ENCODE measurements at regions not wholly inside any gene's neighbourhood (a gene's known extent, or its start where the extent isn't known, plus 50 kb on each side); places are given as distances from the start of the nearest gene placed in this dataset.

GRCh38 chr18:30277676-30278075, 764.9 kb downstream of the DSC3 start:
- H3K9me1 ChIP-seq (ENCODE audit: control insufficient read depth, extremely low read depth, insufficient read depth, low read length): no peaks in the 10 kb centered on the region
- no peak overlapping the region for H3K27ac ChIP-seq (ENCODE audit: control insufficient read depth, insufficient read depth, low read length)
- H4K20me1 ChIP-seq (ENCODE audit: control insufficient read depth, extremely low read depth, insufficient read depth, low read length): no peaks in the 10 kb centered on the region
- H3K9me3 ChIP-seq (ENCODE audit: control insufficient read depth, low read depth, low read length): no peaks in the 10 kb centered on the region
- H3K9ac ChIP-seq (ENCODE audit: control insufficient read depth, extremely low read depth, insufficient read depth, low read length): no peak overlapping the region
- TF ChIP-seq EZH2 (IDR thresholded peaks at IDR 0.05; ENCODE audit: low read length) (no peak), CTCF (optimal IDR thresholded peaks at IDR 0.05 in 1 of 3, IDR thresholded peaks at IDR 0.05 in 1 of 3, conservative IDR thresholded peaks at IDR 0.05 in 1 of 3; ENCODE audit: extremely low read depth in 1 of 3, insufficient read depth in 2 of 3, low read length in 3 of 3) (no peak)
- no peaks in the 10 kb centered on the region for H3K79me2 ChIP-seq (ENCODE audit: control insufficient read depth, insufficient read depth, low read length)
- no peak overlapping the region for H3K4me2 ChIP-seq (ENCODE audit: control insufficient read depth, extremely low read depth, insufficient read depth, low read depth, low read length)
- H3K27me3 ChIP-seq (ENCODE audit: control insufficient read depth, extremely low read depth, insufficient read depth, low read length): no peaks in the 10 kb centered on the region
- dilution Hi-C loops (cut with MboI; ENCODE audit: extremely low pct_ligation_motif_present, low sequenced_read_pairs): no loop called here
- H2AFZ ChIP-seq (ENCODE audit: control insufficient read depth, low read length): no peak overlapping the region
- no peaks in the 10 kb centered on the region for H3K4me1 ChIP-seq (ENCODE audit: control insufficient read depth, extremely low read depth, insufficient read depth, low read length)
- no peaks in the 10 kb centered on the region for H3K36me3 ChIP-seq (ENCODE audit: control insufficient read depth in 2 of 2, extremely low read depth in 1 of 2, insufficient read depth in 2 of 2, low read length in 2 of 2)
- H3K4me3 ChIP-seq (ENCODE audit: control insufficient read depth in 2 of 3, extremely low read depth in 1 of 3, insufficient read depth in 2 of 3, low read depth in 1 of 3, low read length in 3 of 3): no peak overlapping the region
- no peak for DNase-seq (ENCODE audit: low read depth, low spot score)
- no peak for FAIRE-seq

GRCh38 chr18:30271716-30272115, 770.8 kb downstream of the DSC3 start:
- Histone ChIP-seq H3K9me1 (ENCODE audit: control insufficient read depth, extremely low read depth, insufficient read depth, low read length) (no peaks in the 10 kb centered on the region), H2AFZ (ENCODE audit: control insufficient read depth, low read length) (no peak overlapping the region), H3K9me3 (ENCODE audit: control insufficient read depth, low read depth, low read length) (no peaks in the 10 kb centered on the region), H3K4me1 (ENCODE audit: control insufficient read depth, extremely low read depth, insufficient read depth, low read length) (no peaks in the 10 kb centered on the region), H4K20me1 (ENCODE audit: control insufficient read depth, extremely low read depth, insufficient read depth, low read length) (no peaks in the 10 kb centered on the region), H3K27ac (ENCODE audit: control insufficient read depth, insufficient read depth, low read length) (no peak overlapping the region), H3K27me3 (ENCODE audit: control insufficient read depth, extremely low read depth, insufficient read depth, low read length) (no peaks in the 10 kb centered on the region), H3K9ac (ENCODE audit: control insufficient read depth, extremely low read depth, insufficient read depth, low read length) (no peak overlapping the region), H3K4me2 (ENCODE audit: control insufficient read depth, extremely low read depth, insufficient read depth, low read depth, low read length) (no peak overlapping the region), H3K79me2 (ENCODE audit: control insufficient read depth, insufficient read depth, low read length) (no peaks in the 10 kb centered on the region), H3K4me3 (ENCODE audit: control insufficient read depth in 2 of 3, extremely low read depth in 1 of 3, insufficient read depth in 2 of 3, low read depth in 1 of 3, low read length in 3 of 3) (no peak overlapping the region), H3K36me3 (ENCODE audit: control insufficient read depth in 2 of 2, extremely low read depth in 1 of 2, insufficient read depth in 2 of 2, low read length in 2 of 2) (no peaks in the 10 kb centered on the region)
- dilution Hi-C loops (cut with MboI; ENCODE audit: extremely low pct_ligation_motif_present, low sequenced_read_pairs): no loop called here
- FAIRE-seq (no peak), DNase-seq (ENCODE audit: low read depth, low spot score) (no peak)
- TF ChIP-seq CTCF (optimal IDR thresholded peaks at IDR 0.05 in 1 of 3, IDR thresholded peaks at IDR 0.05 in 1 of 3, conservative IDR thresholded peaks at IDR 0.05 in 1 of 3; ENCODE audit: extremely low read depth in 1 of 3, insufficient read depth in 2 of 3, low read length in 3 of 3) (no peak), EZH2 (IDR thresholded peaks at IDR 0.05; ENCODE audit: low read length) (no peak)

All from keratinocyte (primary cell).